GM18517 (cell line): ENCODE measurements at regions not wholly inside any gene's neighbourhood (a gene's known extent, or its start where the extent isn't known, plus 50 kb on each side); places are given as distances from the start of the nearest gene placed in this dataset.

Experiments
- ATAC-seq: cut with Tn5 transposase; IDR thresholded peaks from one replicate; pipeline ENCODE4 v1.9.1; 2021; ENCODE audit warnings: mild to moderate bottlenecking, moderate library complexity; ENCODE audit not compliant: unreplicated experiment

DNA sequence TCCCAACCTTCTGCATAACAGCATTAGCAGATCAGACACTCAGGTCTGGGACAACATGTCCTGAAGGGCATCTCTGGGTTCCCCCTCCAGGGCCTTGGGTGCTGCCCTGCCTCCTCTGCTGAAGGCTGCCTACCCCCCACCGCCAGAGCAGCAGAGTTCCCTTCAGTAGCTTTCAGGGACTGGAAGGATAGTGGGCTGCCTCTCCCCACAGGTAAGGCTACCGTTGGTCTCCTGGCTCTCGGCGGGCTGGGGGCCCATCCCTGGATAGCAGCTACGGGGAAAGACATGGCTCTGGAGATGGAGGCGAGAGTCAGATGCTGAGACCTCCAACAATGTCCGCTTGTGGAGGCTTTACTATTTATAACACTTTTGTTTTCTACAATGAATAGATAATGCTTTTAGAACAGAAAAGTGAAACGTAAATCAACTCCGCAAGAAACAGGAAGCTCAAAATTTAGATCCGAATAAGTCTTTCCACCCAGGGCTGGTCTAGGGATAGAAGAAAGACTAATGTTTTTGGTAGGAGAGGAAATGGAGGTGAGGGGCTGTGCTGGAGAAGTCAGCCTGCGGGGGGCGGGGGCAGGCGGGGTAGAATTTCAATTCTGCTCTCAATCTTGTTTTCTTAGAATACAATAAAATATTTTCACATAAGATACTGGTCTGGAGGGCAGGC, 58.4 kb downstream of the ARL4C start:
- ATAC-seq: no peak

- ATAC-seq: no peak
Observed at GRCh38 chr2:234437642-234438304, 59.1 kb downstream of the ARL4C start.

DNA sequence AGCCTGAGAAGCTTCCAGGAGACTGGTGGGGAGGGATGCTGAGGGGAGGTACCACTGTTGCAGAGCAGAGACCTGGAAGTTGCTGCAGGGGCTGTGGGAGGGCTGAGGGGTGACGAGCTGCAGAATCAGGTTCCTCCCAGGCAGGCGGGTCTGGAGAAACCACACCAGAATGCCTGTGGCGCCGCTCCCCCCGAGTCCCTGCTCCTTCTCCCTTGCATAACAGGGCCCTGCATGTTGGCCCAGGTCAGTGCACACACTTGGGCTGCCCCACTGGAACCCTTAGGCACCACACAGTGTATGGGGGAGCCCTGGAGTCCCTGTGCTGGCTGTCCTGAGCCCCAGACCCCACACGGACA, 60.4 kb downstream of the ARL4C start:
- ATAC-seq: no peak

- ATAC-seq: no peak
Observed at GRCh38 chr2:234435836-234436481, 60.9 kb downstream of the ARL4C start.

DNA sequence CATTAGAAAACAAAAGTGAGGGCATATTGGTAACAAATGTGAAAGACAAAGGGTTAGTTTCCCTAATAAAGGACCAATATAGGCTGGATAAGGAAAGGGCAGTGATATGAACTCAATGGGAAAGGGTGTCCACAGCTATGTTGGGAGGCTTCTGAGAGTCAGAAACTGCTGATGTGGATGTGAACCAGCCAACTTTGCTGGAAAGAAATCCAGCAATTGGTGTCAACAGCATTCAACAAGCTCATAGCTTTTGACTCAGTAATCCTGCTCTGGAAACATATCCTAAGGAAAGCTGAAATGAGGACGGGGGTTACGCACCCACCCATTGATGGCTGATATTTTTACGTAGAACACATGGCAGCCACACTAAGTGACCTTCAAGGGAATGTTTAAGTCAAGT, 63.7 kb downstream of the ARL4C start:
- ATAC-seq: no peak

- no peak for ATAC-seq
Observed at GRCh38 chr2:234430871-234431270, 66.0 kb downstream of the ARL4C start.

- no peak for ATAC-seq
Observed at GRCh38 chr2:234429265-234429664, 67.6 kb downstream of the ARL4C start.

DNA sequence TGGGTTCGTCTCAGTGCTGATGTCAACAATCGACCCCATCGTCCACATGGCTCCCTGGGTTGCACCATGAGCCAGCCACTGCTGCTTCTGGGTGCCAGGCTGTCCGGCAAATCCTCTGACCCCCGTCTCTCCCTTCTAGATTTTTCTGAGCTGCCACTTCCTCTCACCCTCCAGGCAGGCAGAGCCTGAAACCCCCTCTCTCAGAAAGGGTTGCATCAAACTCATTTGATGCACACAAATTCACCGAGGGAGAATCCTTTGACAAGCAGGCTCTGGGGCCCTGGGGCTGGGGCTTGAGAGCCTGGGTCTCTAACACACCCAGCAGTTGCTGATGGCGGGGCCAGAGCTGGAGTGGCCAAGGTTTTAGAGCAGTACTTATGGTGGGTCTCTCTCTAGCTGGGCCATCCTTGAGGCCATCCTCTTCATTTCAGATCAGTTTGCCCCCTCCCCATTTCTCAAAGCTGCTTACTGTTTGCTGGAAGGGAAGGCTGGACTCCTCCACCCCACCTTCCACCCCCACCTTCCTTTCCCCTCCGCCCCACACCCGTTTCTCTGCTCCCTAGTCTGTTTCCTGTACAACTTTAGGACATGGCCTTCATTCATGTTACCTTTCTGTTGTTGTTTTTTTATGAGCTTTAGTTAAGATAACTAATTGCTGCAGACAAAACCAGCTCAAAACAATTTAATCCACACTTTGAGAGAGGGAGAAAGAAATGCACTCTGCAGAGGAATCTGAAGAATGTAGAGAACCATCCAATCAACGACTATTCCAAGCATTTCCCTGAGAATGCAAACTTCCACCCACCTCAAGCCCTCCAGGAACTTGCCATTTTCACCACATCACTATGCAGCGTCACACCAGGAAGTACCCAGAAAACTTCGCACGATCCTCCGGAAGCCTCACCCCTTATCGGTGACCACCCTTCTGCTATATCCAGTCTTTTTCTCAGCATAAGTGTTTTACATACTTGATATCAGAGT, 69.5 kb downstream of the ARL4C start:
- ATAC-seq: no peak

DNA sequence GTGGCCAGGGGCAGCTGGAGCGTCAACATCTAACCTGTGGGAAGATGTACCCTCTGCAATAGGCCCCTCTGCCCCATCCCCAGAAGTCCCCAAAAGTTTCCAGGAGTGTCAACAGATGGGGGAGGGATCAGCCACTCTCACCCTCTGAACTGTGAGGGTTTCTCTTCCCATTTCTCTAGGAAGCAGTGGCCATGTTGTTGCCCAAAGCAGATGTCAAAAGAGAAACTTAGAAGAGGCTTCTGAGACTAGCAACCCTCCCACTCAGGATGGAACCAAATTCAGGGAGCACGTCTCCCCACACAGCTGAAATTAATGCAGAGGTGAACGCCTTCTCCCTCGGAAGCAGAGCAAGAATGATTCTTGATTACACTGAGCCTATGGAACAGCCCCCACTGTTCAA, 70.3 kb downstream of the ARL4C start:
- no peak for ATAC-seq

- peak; percentile 93 for ATAC-seq
Observed at GRCh38 chr2:234425639-234426603, 71.0 kb downstream of the ARL4C start.

DNA sequence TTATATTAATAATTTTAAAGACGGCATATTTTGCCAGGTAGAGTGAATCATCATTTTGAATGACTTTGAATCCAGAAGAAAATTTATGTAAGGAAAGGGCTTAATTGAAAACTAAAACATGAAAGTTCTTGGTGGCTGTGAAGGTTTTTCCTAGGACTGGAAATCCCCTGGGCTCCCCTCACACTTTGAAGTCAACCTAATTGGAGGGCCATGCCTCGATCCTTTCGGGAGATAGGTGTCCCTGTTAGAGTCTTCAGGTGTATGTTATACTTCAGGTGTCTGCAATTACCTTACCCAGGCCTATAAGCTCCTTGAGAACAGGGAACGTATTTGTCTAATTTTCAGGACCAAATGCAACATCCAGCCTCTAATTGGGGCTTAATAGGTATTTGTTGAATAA, 73.0 kb downstream of the ARL4C start:
- ATAC-seq: no peak

GRCh38 chr2:234422981-234423431, 73.9 kb downstream of the ARL4C start:
- ATAC-seq: no peak

DNA sequence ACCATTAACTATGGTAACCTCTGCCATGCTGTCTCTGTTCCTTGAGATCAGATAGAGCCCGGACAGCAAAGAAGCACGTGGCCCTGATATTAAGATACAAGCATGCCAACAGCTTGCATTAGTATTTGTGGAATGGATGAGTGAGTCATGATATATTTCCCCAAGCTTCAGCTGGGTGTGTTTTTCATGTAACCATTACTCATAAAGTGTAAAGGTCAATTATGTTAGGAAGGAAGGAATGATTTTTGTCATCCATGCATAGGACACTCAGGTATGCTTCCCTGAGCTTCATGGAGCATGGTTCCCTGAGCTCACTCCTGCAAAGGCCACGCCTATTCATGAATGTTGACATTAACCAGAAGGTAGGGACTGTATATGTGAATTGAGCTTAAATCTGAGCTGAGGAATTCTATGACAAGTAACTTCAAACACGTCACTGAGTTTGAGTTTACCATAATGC, 74.6 kb downstream of the ARL4C start:
- ATAC-seq: no peak

GRCh38 chr2:234420408-234420807, 76.5 kb downstream of the ARL4C start:
- no peak for ATAC-seq

DNA sequence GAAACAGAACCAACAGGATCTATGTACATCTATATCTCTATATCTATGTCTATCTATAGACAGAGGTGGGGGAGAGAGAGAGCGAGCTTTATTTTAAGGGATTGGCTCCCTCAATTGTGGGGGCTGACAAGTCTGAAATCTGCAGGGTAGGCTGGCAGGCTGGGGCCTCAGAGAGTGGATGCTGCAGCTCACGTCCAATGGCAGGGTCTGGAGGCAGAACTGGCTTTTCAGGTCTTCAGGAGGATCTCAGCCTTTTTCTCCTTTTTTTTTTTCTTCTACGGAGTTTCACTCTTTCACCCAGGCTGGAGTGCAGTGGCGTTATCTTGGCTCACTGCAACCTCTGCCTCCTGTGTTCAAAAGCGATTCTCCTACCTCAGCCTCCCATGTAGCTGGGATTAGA, 77.2 kb downstream of the ARL4C start:
- ATAC-seq: no peak

- ATAC-seq: no peak
Observed at GRCh38 chr2:234415706-234416105, 81.2 kb downstream of the ARL4C start.

DNA sequence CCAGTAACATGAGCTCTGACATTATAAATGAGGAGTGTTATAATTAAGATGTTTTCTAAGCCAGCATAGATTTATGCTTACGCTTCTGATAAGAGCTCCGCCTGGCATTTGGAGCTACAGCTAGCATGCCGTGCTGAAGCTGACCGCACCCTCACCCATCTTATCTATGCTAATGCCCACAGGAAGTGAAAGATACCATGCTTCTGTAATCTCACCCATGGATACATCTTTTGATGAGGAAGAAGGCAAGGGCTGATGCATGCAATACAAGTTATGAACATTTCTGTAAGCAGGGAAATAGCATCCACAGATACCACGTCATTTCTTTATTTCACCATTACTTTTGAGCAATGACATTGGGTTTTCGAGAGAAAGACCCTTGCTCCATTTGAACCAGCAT, 82.3 kb downstream of the ARL4C start:
- ATAC-seq: no peak

- no peak for ATAC-seq
Observed at GRCh38 chr2:234412726-234413125, 84.2 kb downstream of the ARL4C start.

- peak; percentile 81 for ATAC-seq
Observed at GRCh38 chr2:234411793-234412192, 85.1 kb downstream of the ARL4C start.

DNA sequence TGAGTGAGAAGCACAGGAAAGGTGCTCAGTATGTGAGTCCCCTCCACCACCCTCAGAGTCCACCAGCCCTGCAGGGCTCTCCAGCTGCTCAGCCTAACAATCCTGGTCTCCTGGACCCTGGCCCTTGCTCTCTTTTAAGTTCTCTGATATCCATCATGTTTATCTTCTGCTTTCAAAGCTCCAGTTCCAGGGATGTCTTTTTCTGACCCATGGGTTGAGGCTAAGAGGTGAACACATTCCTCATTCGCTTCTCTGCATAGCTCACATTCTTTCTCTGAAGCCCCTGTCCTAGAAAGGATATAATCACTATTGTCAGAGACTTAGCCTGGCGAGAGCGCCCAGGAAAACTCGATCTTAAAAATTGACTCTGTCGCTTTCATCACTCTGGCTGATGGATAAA, 86.4 kb downstream of the ARL4C start:
- no peak for ATAC-seq
